SU-DHL-6 (cell line): ENCODE measurements at regions not wholly inside any gene's neighbourhood (a gene's known extent, or its start where the extent isn't known, plus 50 kb on each side); places are given as distances from the start of the nearest gene placed in this dataset.

Experiments
- CTCF ChIP-seq: fragments of 200-600 bp; sonication (generic); IDR thresholded peaks from one replicate; pipeline ENCODE4 v1.5.1; 2017; ENCODE audit warnings: antibody characterized with exemption, mild to moderate bottlenecking, low read length, moderate library complexity; ENCODE audit not compliant: insufficient read depth, poor library complexity, severe bottlenecking
- EZH2phosphoT487 ChIP-seq: fragments of 200-600 bp; sonication (generic), shearing (Covaris generic); conservative IDR thresholded peaks from 2 replicates; pipeline ENCODE4 v1.6.1; 2018; ENCODE audit warnings: mild to moderate bottlenecking, antibody characterized with exemption, low read length, moderate library complexity, mixed read lengths

GRCh38 chr18:4751523-4751922, 296.4 kb upstream of the DLGAP1 start:
- no peak for TF ChIP-seq CTCF
- no peak for TF ChIP-seq EZH2phosphoT487
